A549 (cell line): ENCODE measurements at regions not wholly inside any gene's neighbourhood (a gene's known extent, or its start where the extent isn't known, plus 50 kb on each side); places are given as distances from the start of the nearest gene placed in this dataset.
"Not testable (repeated sequence)": the region's sequence is repeated elsewhere in the genome, so short reads cannot be mapped to it uniquely, and the experiment has no call there.

ENCODE experiments used
- ATAC-seq, 2 experiments: fragments of 200-7000 bp in 1 of 2; fragments of >200 bp in 1 of 2; cut with Nextera tagmentation in 1 of 2; cut with Tn5 transposase in 1 of 2; 3 replicates each; pipeline versions ENCODE4 v1.8.0 to v1.9.1; 2018 to 2020; ENCODE audit warnings: mild to moderate bottlenecking in 1 of 2, moderate library complexity in 1 of 2
- CTCF ChIA-PET: fragments of 300-600 bp; sonication (Branson Sonifier 250); formaldehyde crosslinking; extraction: SDS; loops from one replicate; lab custom pipeline; 2021; ENCODE audit warnings: antibody characterized with exemption, inconsistent platforms; lab: Yijun Ruan, JAX
- POLR2A ChIA-PET: fragments of 350-600 bp; formaldehyde crosslinking; extraction: SDS; loops from one replicate; lab custom pipeline; 2021; ENCODE audit warnings: antibody characterized with exemption, inconsistent platforms; lab: Yijun Ruan, JAX
- DNase-seq, 2 experiments: peaks; one replicate each; pipeline versions ENCODE4 v3.0.0 to v3.0.0-alpha.2; 2011 to 2016; ENCODE audit warnings: low read depth in 1 of 2, low spot score in 1 of 2
- FAIRE-seq: peaks from 2 replicates; lab custom pipeline; 2011; peaks lifted over from hg19 to GRCh38; lab: Jason Lieb, UNC
- H3K27ac ChIP-seq, 2 experiments: fragments of >200 bp; sonication (Bioruptor Twin); formaldehyde crosslinking; 3 replicates each; pipeline ENCODE4 v1.5.1; 2016 to 2017
- H3K4me1 ChIP-seq: fragments of >200 bp; sonication (Bioruptor Twin); formaldehyde crosslinking; 3 replicates; pipeline ENCODE4 v1.6.1; 2016
- H3K4me2 ChIP-seq: fragments of >200 bp; sonication (Bioruptor Twin); formaldehyde crosslinking; 3 replicates; pipeline ENCODE4 v1.6.1; 2016
- H3K4me3 ChIP-seq: fragments of >200 bp; sonication (Bioruptor Twin); formaldehyde crosslinking; 3 replicates; pipeline ENCODE4 v1.5.1; 2016
- H3K9me3 ChIP-seq: fragments of >200 bp; sonication (Bioruptor Twin); formaldehyde crosslinking; 3 replicates; pipeline ENCODE4 v1.6.1; 2016
- WGBS: methylation state at CpG from one replicate; pipeline ENCODE4 v1.1.6; 2017; ENCODE audit errors: missing lambda C conversion rate; 5-methylcytosine and 5-hydroxymethylcytosine counted together

GRCh38 chrY:25562420-25562819 lies 59.5 kb upstream of the CDY1 start:
- DNase-seq, H3K9me3 ChIP-seq, H3K27ac ChIP-seq, H3K4me1 ChIP-seq, H3K4me3 ChIP-seq, ATAC-seq, POLR2A ChIA-PET, H3K4me2 ChIP-seq, CTCF ChIA-PET, FAIRE-seq: not testable (repeated sequence)
- WGBS, result no CpG with 5 or more reads among the region's 3 CpGs

DNA sequence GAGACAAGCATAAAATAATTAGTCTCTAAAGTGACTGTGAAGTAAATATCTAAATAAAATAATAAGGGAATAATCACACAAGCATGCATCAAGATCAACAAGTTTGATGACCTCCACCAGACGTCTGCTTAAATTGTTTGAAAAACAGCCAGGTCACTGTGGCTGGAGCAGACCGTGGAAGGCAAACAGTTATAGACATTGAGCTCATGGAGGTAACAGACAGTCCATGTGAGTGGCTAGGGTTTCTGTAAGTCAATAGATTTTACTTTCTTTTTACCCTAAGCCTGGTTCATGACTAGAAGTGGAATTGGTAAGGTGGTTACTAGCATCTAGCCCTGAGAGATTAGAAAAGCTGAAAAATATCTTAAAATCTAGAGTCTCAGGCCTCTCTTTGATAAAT lies 51.2 kb upstream of the CDY1 start:
- H3K4me2 ChIP-seq, H3K9me3 ChIP-seq, H3K27ac ChIP-seq, H3K4me1 ChIP-seq, DNase-seq, POLR2A ChIA-PET, H3K4me3 ChIP-seq, FAIRE-seq, CTCF ChIA-PET: not testable (repeated sequence)
- WGBS, result no CpG with 5 or more reads among the region's 2 CpGs
- ATAC-seq, result 0 out of 6 replicates have a peak, but pooled peaks of 1 of the 2 experiments have one; percentile 31
